GM23338 (cell line): ENCODE measurements at regions not wholly inside any gene's neighbourhood (a gene's known extent, or its start where the extent isn't known, plus 50 kb on each side); places are given as distances from the start of the nearest gene placed in this dataset.

Source experiments
- CREB1 ChIP-seq: fragments of 250-450 bp; sonication (Bioruptor Pico); IDR thresholded peaks from 2 replicates; pipeline ENCODE4 v1.5.0; 2020; ENCODE audit warnings: low read depth, mild to moderate bottlenecking, moderate library complexity
- EZH2 ChIP-seq: fragments of 200-600 bp; sonication (generic); IDR thresholded peaks from one replicate; pipeline ENCODE4 v1.8.0; 2017; ENCODE audit warnings: antibody characterized with exemption, mild to moderate bottlenecking, low read depth; ENCODE audit not compliant: unreplicated experiment
- EZH2phosphoT487 ChIP-seq: fragments of 200-600 bp; sonication (generic); IDR thresholded peaks from one replicate; pipeline ENCODE4 v1.8.1; 2018; ENCODE audit warnings: antibody characterized with exemption; ENCODE audit not compliant: unreplicated experiment
- JUNB ChIP-seq: IDR thresholded peaks from one replicate; pipeline ENCODE4 v1.6.1; 2016; ENCODE audit warnings: antibody characterized with exemption; ENCODE audit not compliant: unreplicated experiment
- POLR2AphosphoS5 ChIP-seq: IDR thresholded peaks from 2 replicates; pipeline ENCODE4 v1.6.1; 2016; ENCODE audit warnings: antibody characterized with exemption, low read depth
- ZNF114 ChIP-seq: fragments of 250-450 bp; sonication (Bioruptor Pico); IDR thresholded peaks from 2 replicates; pipeline ENCODE4 v1.5.0; 2020; ENCODE audit warnings: mild to moderate bottlenecking, moderate library complexity
- TF ChIP-seq, protein P1 (sequence below), 2 experiments: fragments of 200-600 bp in 1 of 2; sonication (generic) in 1 of 2; conservative IDR thresholded peaks; 2 replicates each; pipeline versions ENCODE4 v1.5.1 to v1.6.1; 2016 to 2017; ENCODE audit warnings: antibody characterized with exemption in 2 of 2, low read depth in 2 of 2, mild to moderate bottlenecking in 2 of 2, moderate library complexity in 1 of 2

- TF ChIP-seq, protein P1, sequence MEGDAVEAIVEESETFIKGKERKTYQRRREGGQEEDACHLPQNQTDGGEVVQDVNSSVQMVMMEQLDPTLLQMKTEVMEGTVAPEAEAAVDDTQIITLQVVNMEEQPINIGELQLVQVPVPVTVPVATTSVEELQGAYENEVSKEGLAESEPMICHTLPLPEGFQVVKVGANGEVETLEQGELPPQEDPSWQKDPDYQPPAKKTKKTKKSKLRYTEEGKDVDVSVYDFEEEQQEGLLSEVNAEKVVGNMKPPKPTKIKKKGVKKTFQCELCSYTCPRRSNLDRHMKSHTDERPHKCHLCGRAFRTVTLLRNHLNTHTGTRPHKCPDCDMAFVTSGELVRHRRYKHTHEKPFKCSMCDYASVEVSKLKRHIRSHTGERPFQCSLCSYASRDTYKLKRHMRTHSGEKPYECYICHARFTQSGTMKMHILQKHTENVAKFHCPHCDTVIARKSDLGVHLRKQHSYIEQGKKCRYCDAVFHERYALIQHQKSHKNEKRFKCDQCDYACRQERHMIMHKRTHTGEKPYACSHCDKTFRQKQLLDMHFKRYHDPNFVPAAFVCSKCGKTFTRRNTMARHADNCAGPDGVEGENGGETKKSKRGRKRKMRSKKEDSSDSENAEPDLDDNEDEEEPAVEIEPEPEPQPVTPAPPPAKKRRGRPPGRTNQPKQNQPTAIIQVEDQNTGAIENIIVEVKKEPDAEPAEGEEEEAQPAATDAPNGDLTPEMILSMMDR (conservative IDR thresholded peaks at IDR 0.05; ENCODE audit: low read depth in 2 of 2) = no peak
- TF ChIP-seq EZH2phosphoT487 (no peak), POLR2AphosphoS5 (no peak), EZH2 (no peak), ZNF114 (CRISPR knock-in tag) (no peak), JUNB (no peak), CREB1 (CRISPR knock-in tag) (no peak)
Observed at GRCh38 chr15:35757765-35758164, 211.8 kb upstream of the DPH6 start.
